ENCODE measurements at regions not wholly inside any gene's neighbourhood (a gene's known extent, or its start where the extent isn't known, plus 50 kb on each side); places are given as distances from the start of the nearest gene placed in this dataset.

GRCh38 chr6:170150590-170150945, 140.3 kb downstream of the DLL1 start:
- 0 out of 4 replicates have a peak, but pooled peaks of 1 of the 2 experiments have one; percentile 3 for TF ChIP-seq CTCF (conservative IDR thresholded peaks at IDR 0.05; ENCODE audit: low read depth in 2 of 2)
- TF ChIP-seq EZH2 (IDR thresholded peaks at IDR 0.05; ENCODE audit: low read depth, unreplicated experiment), result no peak
- no peak for TF ChIP-seq POLR2AphosphoS5 (IDR thresholded peaks at IDR 0.05; ENCODE audit: low read depth)
- no peak for TF ChIP-seq EZH2phosphoT487 (IDR thresholded peaks at IDR 0.05; ENCODE audit: unreplicated experiment)
- no peak for TF ChIP-seq STAT1 (IDR thresholded peaks at IDR 0.05; ENCODE audit: unreplicated experiment)
- no peak for TF ChIP-seq CREB1 (CRISPR knock-in tag; IDR thresholded peaks at IDR 0.05; ENCODE audit: low read depth)
- no peak for TF ChIP-seq ETS1 (IDR thresholded peaks at IDR 0.05)
- no peak for TF ChIP-seq REST (IDR thresholded peaks at IDR 0.05; ENCODE audit: unreplicated experiment)
- TF ChIP-seq ZNF114 (CRISPR knock-in tag; IDR thresholded peaks at IDR 0.05), result no peak
- no peak for TF ChIP-seq JUNB (IDR thresholded peaks at IDR 0.05; ENCODE audit: unreplicated experiment)
- TF ChIP-seq ZNF462 (CRISPR knock-in tag; IDR thresholded peaks at IDR 0.05), result no peak

Data from GM23338 (cell line).